ENCODE measurements at regions not wholly inside any gene's neighbourhood (a gene's known extent, or its start where the extent isn't known, plus 50 kb on each side); places are given as distances from the start of the nearest gene placed in this dataset.

DNA sequence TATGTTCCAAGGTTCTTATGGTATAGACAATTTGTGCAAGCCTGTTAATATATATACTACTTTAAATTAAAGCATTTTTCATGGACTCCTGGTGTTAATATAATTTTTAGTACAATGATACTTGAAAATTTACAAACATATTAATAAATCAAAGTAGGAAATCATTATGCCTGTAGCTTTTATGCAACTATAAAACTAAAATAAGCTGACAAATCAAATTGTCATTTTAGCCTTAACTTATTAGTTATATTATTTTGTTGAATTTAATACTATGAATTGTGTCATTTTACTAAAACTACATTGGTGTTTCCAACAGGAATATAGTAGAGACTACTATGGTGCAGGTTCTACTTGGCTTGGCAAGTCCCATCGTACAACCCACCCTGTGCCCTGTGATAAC, 96.0 kb downstream of the MED10 start:
- H3K27me3 Mint-ChIP-seq (ENCODE audit: low read depth): peaks cover 11% of the 10 kb centered on the region

More for the DNA sequence above, 96.0 kb downstream of the MED10 start:
- H2BK20ac ChIP-seq (ENCODE audit: low read depth, low read length, poor library complexity, severe bottlenecking): no peak overlapping the region
- H4K20me1 ChIP-seq (ENCODE audit: control insufficient read depth, insufficient read depth, insufficient read length): no peaks in the 10 kb centered on the region
- no peak overlapping the region for H3K56ac ChIP-seq (ENCODE audit: insufficient read length, low read depth, low read length)
- no peak overlapping the region for H3K4ac ChIP-seq (ENCODE audit: low read depth, low read length)
- no peak overlapping the region for H3K9ac ChIP-seq (ENCODE audit: extremely low read depth, insufficient read length, low read length)
- H3K9me3 ChIP-seq (ENCODE audit: control insufficient read depth, low read depth, low read length): no peaks in the 10 kb centered on the region
- Mint-ChIP-seq H3K9me3 (no peaks in the 10 kb centered on the region), H3K4me3 (no peak overlapping the region), H3K36me3 (ENCODE audit: insufficient read depth in 1 of 3, low read depth in 3 of 3) (no peaks in the 10 kb centered on the region), H3K27ac (no peak overlapping the region), H3K4me1 (no peaks in the 10 kb centered on the region)
- no peak overlapping the region for H2AFZ ChIP-seq (ENCODE audit: low read length)
- H3K4me2 ChIP-seq (ENCODE audit: insufficient read depth, insufficient read length, low read length): no peak overlapping the region
- DNase-seq: no peak
- no peak overlapping the region for H3T11ph ChIP-seq (ENCODE audit: low read length)
- no peak overlapping the region for H2AK5ac ChIP-seq (ENCODE audit: insufficient read length, low read length)
- H2BK120ac ChIP-seq (ENCODE audit: low read depth, low read length, poor library complexity, severe bottlenecking): no peak overlapping the region
- H3K14ac ChIP-seq (ENCODE audit: insufficient read depth, low read length): no peak overlapping the region
- TF ChIP-seq, protein P1, sequence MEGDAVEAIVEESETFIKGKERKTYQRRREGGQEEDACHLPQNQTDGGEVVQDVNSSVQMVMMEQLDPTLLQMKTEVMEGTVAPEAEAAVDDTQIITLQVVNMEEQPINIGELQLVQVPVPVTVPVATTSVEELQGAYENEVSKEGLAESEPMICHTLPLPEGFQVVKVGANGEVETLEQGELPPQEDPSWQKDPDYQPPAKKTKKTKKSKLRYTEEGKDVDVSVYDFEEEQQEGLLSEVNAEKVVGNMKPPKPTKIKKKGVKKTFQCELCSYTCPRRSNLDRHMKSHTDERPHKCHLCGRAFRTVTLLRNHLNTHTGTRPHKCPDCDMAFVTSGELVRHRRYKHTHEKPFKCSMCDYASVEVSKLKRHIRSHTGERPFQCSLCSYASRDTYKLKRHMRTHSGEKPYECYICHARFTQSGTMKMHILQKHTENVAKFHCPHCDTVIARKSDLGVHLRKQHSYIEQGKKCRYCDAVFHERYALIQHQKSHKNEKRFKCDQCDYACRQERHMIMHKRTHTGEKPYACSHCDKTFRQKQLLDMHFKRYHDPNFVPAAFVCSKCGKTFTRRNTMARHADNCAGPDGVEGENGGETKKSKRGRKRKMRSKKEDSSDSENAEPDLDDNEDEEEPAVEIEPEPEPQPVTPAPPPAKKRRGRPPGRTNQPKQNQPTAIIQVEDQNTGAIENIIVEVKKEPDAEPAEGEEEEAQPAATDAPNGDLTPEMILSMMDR (conservative IDR thresholded peaks at IDR 0.05): no peak
- H3K27ac ChIP-seq (ENCODE audit: insufficient read length, low read depth, low read length): no peak overlapping the region
- H3K79me1 ChIP-seq (ENCODE audit: insufficient read depth, low read depth, low read length, poor library complexity, severe bottlenecking): no peaks in the 10 kb centered on the region
- no peaks in the 10 kb centered on the region for H3K79me2 ChIP-seq (ENCODE audit: insufficient read depth, low read length)
- H4K91ac ChIP-seq (ENCODE audit: insufficient read length, low read depth, low read length): no peak overlapping the region
- no peak overlapping the region for H4K5ac ChIP-seq (ENCODE audit: insufficient read length, low read depth, low read length)
- no peak overlapping the region for H4K8ac ChIP-seq (replicated peaks; ENCODE audit: insufficient read length, low read depth, low read length)
- H2BK15ac ChIP-seq (ENCODE audit: low read depth, low read length): no peak overlapping the region
- no peaks in the 10 kb centered on the region for H3K4me1 ChIP-seq (ENCODE audit: insufficient read depth, low read length)
- H2BK5ac ChIP-seq (ENCODE audit: insufficient read length, low read length): no peak overlapping the region
- no peaks in the 10 kb centered on the region for H3K23me2 ChIP-seq (ENCODE audit: insufficient read length, low read depth, low read length, poor library complexity, severe bottlenecking)
- no CpG with 5 or more reads among the region's 1 CpG for WGBS (ENCODE audit: extremely low coverage, insufficient read length, low lambda C conversion rate)
- H2BK12ac ChIP-seq (ENCODE audit: insufficient read length, low read depth, low read length): no peak overlapping the region
- no peak overlapping the region for H3K18ac ChIP-seq (ENCODE audit: insufficient read length, low read depth, low read length)
- no peaks in the 10 kb centered on the region for H3K27me3 ChIP-seq (ENCODE audit: insufficient read depth, low read length)
- H3K23ac ChIP-seq (ENCODE audit: insufficient read length, low read depth, low read length): no peak overlapping the region
